CD4-positive, alpha-beta T cell (primary cell): ENCODE measurements at regions not wholly inside any gene's neighbourhood (a gene's known extent, or its start where the extent isn't known, plus 50 kb on each side); places are given as distances from the start of the nearest gene placed in this dataset.

Experiments
- ATAC-seq: fragments of 200-7000 bp; cut with Tn5 transposase; one replicate; pipeline ENCODE4 v1.10.0; 2022; ENCODE audit warnings: mild to moderate bottlenecking; ENCODE audit not compliant: poor library complexity
- CTCF ChIA-PET: fragments of 350-600 bp; sonication (Branson Sonifier 250); formaldehyde crosslinking; loops from one replicate; lab custom pipeline; 2021; ENCODE audit warnings: antibody characterized with exemption, inconsistent platforms; lab: Charles Lee
- POLR2A ChIA-PET: fragments of 350-600 bp; sonication (Branson Sonifier 250); formaldehyde crosslinking; loops from one replicate; lab custom pipeline; 2021; ENCODE audit warnings: antibody characterized with exemption, inconsistent platforms; lab: Charles Lee
- DNase-seq, 14 experiments: peaks; one replicate each; pipeline ENCODE4 v3.0.0-alpha.2; 2013 to 2020; ENCODE audit warnings: mixed read lengths in 2 of 14
- H3K27ac ChIP-seq, 2 donors: one replicate each; pipeline versions ENCODE4 v1.5.1 to v1.7.0; 2013; ENCODE audit warnings: low read length in 2 of 2, low read depth in 1 of 2, mild to moderate bottlenecking in 1 of 2
- H3K27me3 ChIP-seq, 2 experiments: 1 replicate in 1 of 2; 2 replicates in 1 of 2; pipeline versions ENCODE4 v1.6.1 to v1.7.0; 2013; ENCODE audit warnings: low read length in 2 of 2, control low read depth in 1 of 2, mild to moderate bottlenecking in 1 of 2, moderate library complexity in 1 of 2; ENCODE audit not compliant: insufficient read depth in 2 of 2, control insufficient read depth in 1 of 2
- H3K36me3 ChIP-seq: one replicate; pipeline ENCODE4 v1.6.1; 2013; ENCODE audit warnings: low read length, control low read depth; ENCODE audit not compliant: insufficient read depth
- H3K4me1 ChIP-seq: one replicate; pipeline ENCODE4 v1.6.1; 2013; ENCODE audit warnings: low read length, control low read depth; ENCODE audit not compliant: insufficient read depth
- H3K4me3 ChIP-seq: one replicate; pipeline ENCODE4 v1.5.1; 2013; ENCODE audit warnings: mild to moderate bottlenecking, low read length, moderate library complexity
- H3K9me3 ChIP-seq, 2 experiments: 1 replicate in 1 of 2; 2 replicates in 1 of 2; pipeline versions ENCODE4 v1.6.1 to v1.7.0; 2013; ENCODE audit warnings: low read length in 2 of 2, mild to moderate bottlenecking in 2 of 2, control low read depth in 1 of 2, moderate library complexity in 1 of 2; ENCODE audit not compliant: control insufficient read depth in 1 of 2, insufficient read depth in 1 of 2
- H3K27ac Mint-ChIP-seq: one replicate; pipeline ENCODE4 v1.8.0; 2020; ENCODE audit warnings: mixed read lengths
- H3K27me3 Mint-ChIP-seq: one replicate; pipeline ENCODE4 v1.8.0; 2021; ENCODE audit warnings: mixed read lengths
- H3K36me3 Mint-ChIP-seq: one replicate; pipeline ENCODE4 v1.8.0; 2021; ENCODE audit warnings: low read depth, mixed read lengths
- H3K4me1 Mint-ChIP-seq: one replicate; pipeline ENCODE4 v1.8.0; 2021; ENCODE audit warnings: low read depth, mixed read lengths
- H3K4me3 Mint-ChIP-seq: one replicate; pipeline ENCODE4 v1.8.0; 2020; ENCODE audit warnings: mild to moderate bottlenecking, mixed read lengths
- H3K9me3 Mint-ChIP-seq: one replicate; pipeline ENCODE4 v1.8.0; 2020; ENCODE audit warnings: mixed read lengths
- CTCF ChIP-seq: fragments of 200-600 bp; IDR thresholded peaks from one replicate; pipeline ENCODE4 v1.8.0; 2022; ENCODE audit warnings: antibody characterized with exemption, mild to moderate bottlenecking
- intact Hi-C, 2 experiments: fragments of 100-400 bp; cut with DNase I in 1 of 2; cut with micrococcal nuclease in 1 of 2; formaldehyde crosslinking; loops; one replicate each; pipeline versions ENCODE4 v1.15.1 to v1.9.0; 2023 to 2025; cut with DNase I, micrococcal nuclease

GRCh38 chrX:67114635-67115034 is 429.2 kb upstream of the AR start:
- ChIA-PET POLR2A (no interaction called here), CTCF (no interaction called here)
- Histone ChIP-seq H3K4me3 (no peak overlapping the region), H3K36me3 (no peaks in the 10 kb centered on the region), H3K9me3 (no peaks in the 10 kb centered on the region), H3K27me3 (no peaks in the 10 kb centered on the region), H3K27ac (no peak overlapping the region), H3K4me1 (no peaks in the 10 kb centered on the region)
- Mint-ChIP-seq H3K27me3 (no peaks in the 10 kb centered on the region), H3K4me3 (no peak overlapping the region), H3K4me1 (no peaks in the 10 kb centered on the region), H3K36me3 (no peaks in the 10 kb centered on the region), H3K27ac (no peak overlapping the region), H3K9me3 (no peaks in the 10 kb centered on the region)
- intact Hi-C loops, result no loop called here
- DNase-seq (no peak), ATAC-seq (no peak)
- no peak for TF ChIP-seq CTCF

- H3K4me3 Mint-ChIP-seq, result no peak overlapping the region
- Histone ChIP-seq H3K27me3 (no peaks in the 10 kb centered on the region), H3K4me3 (no peak overlapping the region), H3K36me3 (no peaks in the 10 kb centered on the region), H3K9me3 (no peaks in the 10 kb centered on the region), H3K4me1 (no peaks in the 10 kb centered on the region), H3K27ac (no peak overlapping the region)
- ChIA-PET CTCF (no interaction called here), POLR2A (no interaction called here)
- ATAC-seq, result no peak
- DNase-seq, result no peak
- H3K36me3 Mint-ChIP-seq, result no peaks in the 10 kb centered on the region
- intact Hi-C loops, result no loop called here
- H3K4me1 Mint-ChIP-seq, result no peaks in the 10 kb centered on the region
- H3K9me3 Mint-ChIP-seq, result peaks cover 5% of the 10 kb centered on the region
- H3K27me3 Mint-ChIP-seq, result no peaks in the 10 kb centered on the region
- no peak for TF ChIP-seq CTCF
- no peak overlapping the region for H3K27ac Mint-ChIP-seq
These were observed 438.1 kb upstream of the AR start for GRCh38 chrX:67105758-67106116.

GRCh38 chrX:67104982-67105757 is 438.7 kb upstream of the AR start:
- H3K36me3 Mint-ChIP-seq, result no peaks in the 10 kb centered on the region
- Histone ChIP-seq H3K27me3 (no peaks in the 10 kb centered on the region), H3K36me3 (no peaks in the 10 kb centered on the region), H3K27ac (no peak overlapping the region), H3K9me3 (no peaks in the 10 kb centered on the region), H3K4me1 (no peaks in the 10 kb centered on the region), H3K4me3 (no peak overlapping the region)
- CTCF ChIA-PET, result no interaction called here
- POLR2A ChIA-PET, result no interaction called here
- no peak overlapping the region for H3K27ac Mint-ChIP-seq
- intact Hi-C loops, result no loop called here
- peaks cover 5% of the 10 kb centered on the region for H3K9me3 Mint-ChIP-seq
- TF ChIP-seq CTCF, result no peak
- ATAC-seq (no peak), DNase-seq (no peak)
- H3K27me3 Mint-ChIP-seq, result no peaks in the 10 kb centered on the region
- H3K4me1 Mint-ChIP-seq, result no peaks in the 10 kb centered on the region
- no peak overlapping the region for H3K4me3 Mint-ChIP-seq
